Psoas muscle (tissue), 7 donors: ENCODE measurements at regions not wholly inside any gene's neighbourhood (a gene's known extent, or its start where the extent isn't known, plus 50 kb on each side); places are given as distances from the start of the nearest gene placed in this dataset.

Source experiments
- ATAC-seq, 4 donors: fragments of 200-7000 bp; cut with Tn5 transposase; one replicate each; pipeline ENCODE4 v1.9.1; 2020; ENCODE audit warnings: moderate library complexity in 3 of 4, mild to moderate bottlenecking in 2 of 4
- DNase-seq, 2 donors: peaks; one replicate each; pipeline ENCODE4 v3.0.0-alpha.2; 2020
- H3K27ac ChIP-seq: fragments of 200-600 bp; one replicate; pipeline ENCODE4 v1.8.0; 2022
- H3K27me3 ChIP-seq, 3 donors: fragments of 200-600 bp in 1 of 3; one replicate each; pipeline versions ENCODE4 v1.6.1 to v1.8.0; 2013 to 2022; ENCODE audit warnings: low read length in 2 of 3, mild to moderate bottlenecking in 2 of 3, moderate library complexity in 1 of 3; ENCODE audit not compliant: insufficient read depth in 3 of 3
- H3K36me3 ChIP-seq, 2 donors: fragments of 200-600 bp in 1 of 2; one replicate each; pipeline versions ENCODE4 v1.6.1 to v1.8.0; 2013 to 2022; ENCODE audit warnings: low read depth in 1 of 2, mild to moderate bottlenecking in 1 of 2, moderate library complexity in 1 of 2; ENCODE audit not compliant: insufficient read depth in 1 of 2
- H3K4me1 ChIP-seq: fragments of 200-600 bp; one replicate; pipeline ENCODE4 v1.8.0; 2022
- H3K4me3 ChIP-seq: fragments of 200-600 bp; one replicate; pipeline ENCODE4 v1.8.0; 2022; ENCODE audit warnings: mild to moderate bottlenecking
- H3K9me3 ChIP-seq: fragments of 200-600 bp; one replicate; pipeline ENCODE4 v1.8.0; 2022
- CTCF ChIP-seq: fragments of 200-600 bp; IDR thresholded peaks from one replicate; pipeline ENCODE4 v1.8.0; 2022; ENCODE audit warnings: antibody characterized with exemption
- WGBS, 3 donors: extraction: QIAGEN DNeasy Blood & Tissue Kit; methylation state at CpG; one replicate each; pipeline versions ENCODE4 v1.1.6 to v1.1.7; 2013; 5-methylcytosine and 5-hydroxymethylcytosine counted together
- intact Hi-C, 2 donors: fragments of 100-400 bp; cut with DNase I; formaldehyde crosslinking; loops; one replicate each; pipeline versions ENCODE4 v1.11.0 to v1.14.2; 2022
- donor health status: healthy with polysubstance abuse.
- donor health status: DM: no; HTN: no; CAD: no; lungs with moderate emphysema.
- donor health status: Bipolar disorder and iron deficiency.
- donor health status: healthy.
- donor health status: DM: yes; HTN: yes; CAD: no.
- donor health status: DM: no; HTN: no; CAD: no.
- donor health status: DM: yes; HTN: yes; CAD: no.

- Histone ChIP-seq H3K9me3 (peaks cover 8% of the 10 kb centered on the region), H3K4me3 (no peak overlapping the region), H3K4me1 (no peaks in the 10 kb centered on the region), H3K27ac (no peak overlapping the region), H3K27me3 (peaks cover 0 to 3% (median 0%) of the 10 kb centered on the region in 3 donors), H3K36me3 (no peaks in the 10 kb centered on the region)
- DNase-seq (no peak), ATAC-seq (no peak)
- TF ChIP-seq CTCF = no peak
- 73 to 79% (median 78%) methylated on average over 3 of the region's 3 CpGs for WGBS, 3 donors
- intact Hi-C loops = no loop called here
Observed at GRCh38 chr19:31701146-31701545, 351.9 kb upstream of the TSHZ3 start.

DNA sequence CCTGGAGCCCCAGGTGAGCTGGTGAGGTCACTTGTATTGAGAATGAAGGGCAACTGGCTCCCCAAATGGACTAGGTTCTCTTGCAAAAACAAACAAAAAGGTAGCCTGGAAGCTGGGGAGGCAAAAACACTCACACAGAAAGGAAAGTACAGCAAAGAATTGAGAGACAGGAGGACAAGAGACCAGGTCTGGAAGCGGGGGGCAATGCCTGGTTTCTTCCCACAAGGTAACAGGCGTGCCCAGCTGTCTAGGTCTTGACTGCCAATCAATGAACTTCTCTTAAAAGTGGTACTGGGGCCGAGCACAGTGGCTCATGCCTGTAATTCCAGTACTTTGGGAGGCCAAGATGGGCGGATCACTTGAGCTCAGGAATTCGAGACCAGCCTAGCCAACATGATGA lies 356.4 kb upstream of the TSHZ3 start:
- Histone ChIP-seq H3K27me3 (peaks cover 0 to 3% (median 0%) of the 10 kb centered on the region in 3 donors), H3K4me1 (no peaks in the 10 kb centered on the region), H3K36me3 (no peaks in the 10 kb centered on the region), H3K4me3 (no peak overlapping the region), H3K9me3 (peaks cover 8% of the 10 kb centered on the region), H3K27ac (no peak overlapping the region)
- TF ChIP-seq CTCF = no peak
- intact Hi-C loops = no loop called here
- ATAC-seq = no peak
- no peak for DNase-seq
- 81 to 90% (median 89%) methylated on average over 5 of the region's 5 CpGs for WGBS, 3 donors

DNA sequence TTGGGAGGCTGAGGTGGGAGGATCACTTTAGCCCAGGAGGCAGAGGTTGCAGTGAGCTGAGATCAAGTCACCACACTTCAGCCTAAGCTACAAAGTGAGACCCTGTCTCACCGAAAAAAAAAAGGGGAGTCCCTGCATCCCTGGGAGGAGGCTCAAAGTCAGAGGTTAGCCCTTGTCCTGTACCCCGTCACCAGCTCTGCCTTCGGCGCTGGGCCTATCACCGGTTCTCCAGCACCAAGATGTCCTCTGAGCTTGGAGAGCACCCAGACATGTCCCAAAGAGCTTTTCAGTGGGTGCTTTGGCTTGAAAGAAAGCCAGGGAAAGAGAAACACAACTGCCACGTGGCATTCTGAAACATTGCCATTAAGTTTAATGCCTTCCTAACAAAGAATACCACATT lies 356.9 kb upstream of the TSHZ3 start:
- H3K36me3 ChIP-seq = no peaks in the 10 kb centered on the region
- H3K9me3 ChIP-seq = peaks cover 8% of the 10 kb centered on the region
- peaks cover 0 to 3% (median 0%) of the 10 kb centered on the region in 3 donors for H3K27me3 ChIP-seq
- no peak for TF ChIP-seq CTCF
- H3K4me3 ChIP-seq = no peak overlapping the region
- intact Hi-C loops = no loop called here
- WGBS, 3 donors = 81 to 87% (median 83%) methylated on average over 6 of the region's 6 CpGs
- H3K27ac ChIP-seq = no peak overlapping the region
- ATAC-seq = no peak
- H3K4me1 ChIP-seq = no peaks in the 10 kb centered on the region
- no peak for DNase-seq

DNA sequence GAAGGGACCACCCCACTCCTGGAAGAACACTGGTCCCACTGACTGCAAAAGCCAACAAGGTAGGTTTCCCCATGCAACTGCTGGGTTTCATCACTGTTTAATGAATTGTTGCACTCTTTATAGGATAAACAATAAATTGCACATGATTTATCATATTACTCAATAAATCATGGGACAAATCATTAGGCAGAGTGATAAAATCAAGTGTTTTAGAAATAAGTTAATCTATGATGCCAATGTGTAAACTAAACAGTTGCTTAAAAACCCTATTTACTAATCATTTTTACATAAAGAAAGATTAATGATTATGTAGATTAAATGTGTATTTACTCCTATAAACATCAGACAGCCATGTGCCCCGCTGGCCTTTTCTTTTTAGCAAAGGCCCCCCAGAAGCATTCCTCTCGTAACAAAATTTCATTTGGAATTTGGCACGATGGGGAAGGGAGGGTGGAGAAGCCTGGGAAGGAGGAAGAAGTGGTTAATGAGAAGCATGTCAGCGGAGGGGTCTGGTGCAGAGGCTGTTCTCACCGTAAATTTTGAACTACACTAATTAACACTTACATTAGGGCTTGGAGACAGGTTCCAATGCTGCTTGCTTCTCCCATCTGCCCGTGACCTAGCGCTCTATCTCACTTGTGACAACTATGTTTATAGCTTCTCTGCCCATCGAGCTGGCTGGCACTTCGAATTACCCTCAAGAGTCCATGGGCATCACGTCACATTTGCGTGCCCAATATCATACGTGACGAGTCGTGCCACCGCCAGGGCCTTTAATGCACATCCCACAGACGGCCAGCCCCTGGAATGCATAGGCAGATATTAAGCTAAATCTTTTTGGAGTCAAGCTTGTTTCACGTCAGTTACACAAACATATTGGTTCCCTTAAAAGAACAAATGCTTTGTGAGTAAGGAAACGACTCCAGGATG lies 357.7 kb upstream of the TSHZ3 start:
- intact Hi-C loops = no loop called here
- H3K27ac ChIP-seq = no peak overlapping the region

More for the DNA sequence above, 357.7 kb upstream of the TSHZ3 start:
- DNase-seq (no peak), ATAC-seq (no peak)
- Histone ChIP-seq H3K9me3 (peaks cover 8% of the 10 kb centered on the region), H3K27me3 (peaks cover 0 to 3% (median 0%) of the 10 kb centered on the region in 3 donors), H3K36me3 (no peaks in the 10 kb centered on the region), H3K4me3 (no peak overlapping the region), H3K4me1 (no peaks in the 10 kb centered on the region)
- no peak for TF ChIP-seq CTCF
- WGBS, 3 donors = 70 to 74% (median 74%) methylated on average over 18 of the region's 18 CpGs
